HG03280 (cell line): ENCODE measurements at regions not wholly inside any gene's neighbourhood (a gene's known extent, or its start where the extent isn't known, plus 50 kb on each side); places are given as distances from the start of the nearest gene placed in this dataset.

Experiments
- ATAC-seq: cut with Tn5 transposase; IDR thresholded peaks from one replicate; pipeline ENCODE4 v1.9.1; 2021; ENCODE audit warnings: mild to moderate bottlenecking, moderate library complexity; ENCODE audit not compliant: unreplicated experiment

DNA sequence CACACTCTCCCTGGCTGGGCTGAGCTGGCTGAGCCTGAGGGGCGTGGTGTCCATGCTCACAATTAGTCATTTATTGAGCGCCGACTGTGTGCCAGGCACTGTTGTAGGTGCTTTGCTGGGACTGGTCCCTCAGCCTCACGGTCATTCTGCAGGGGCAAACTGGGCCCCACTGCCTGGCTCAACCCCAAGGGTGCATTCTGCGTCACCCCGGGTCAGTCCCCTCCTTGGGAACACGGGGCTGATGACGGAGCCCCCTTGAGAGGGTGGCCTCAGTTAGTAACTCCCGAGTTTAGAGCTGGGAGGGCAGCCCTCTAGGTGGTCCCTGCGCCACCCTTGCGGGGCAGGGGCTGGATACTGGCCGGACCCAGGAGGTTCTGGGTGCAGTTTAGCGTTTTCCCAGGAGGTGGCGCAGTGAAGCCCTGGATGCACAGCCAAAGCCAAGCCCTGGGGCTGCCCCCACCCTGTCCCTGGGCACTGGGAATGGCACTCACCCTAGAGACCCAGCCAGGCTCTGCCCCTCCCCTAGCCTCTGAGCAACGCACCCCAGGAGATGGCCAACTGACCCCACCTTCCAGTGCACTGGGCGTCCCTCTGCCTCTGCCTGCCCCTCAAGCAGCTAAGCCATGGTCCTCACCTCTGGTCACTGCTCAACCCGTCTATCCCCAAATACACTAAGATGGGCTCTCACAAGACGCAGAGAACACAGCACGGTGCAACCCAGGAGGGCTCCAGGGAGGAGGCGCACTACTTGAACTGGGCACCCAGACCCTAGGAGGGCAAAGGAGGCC lies 243.2 kb upstream of the GSE1 start:
- no peak for ATAC-seq

- ATAC-seq = no peak
Observed at GRCh38 chr16:85370543-85370880, 242.6 kb upstream of the GSE1 start.

- ATAC-seq = no peak
Observed at GRCh38 chr16:85370881-85371651, 242.1 kb upstream of the GSE1 start.

GRCh38 chr16:85371948-85372347 lies 241.2 kb upstream of the GSE1 start:
- no peak for ATAC-seq

DNA sequence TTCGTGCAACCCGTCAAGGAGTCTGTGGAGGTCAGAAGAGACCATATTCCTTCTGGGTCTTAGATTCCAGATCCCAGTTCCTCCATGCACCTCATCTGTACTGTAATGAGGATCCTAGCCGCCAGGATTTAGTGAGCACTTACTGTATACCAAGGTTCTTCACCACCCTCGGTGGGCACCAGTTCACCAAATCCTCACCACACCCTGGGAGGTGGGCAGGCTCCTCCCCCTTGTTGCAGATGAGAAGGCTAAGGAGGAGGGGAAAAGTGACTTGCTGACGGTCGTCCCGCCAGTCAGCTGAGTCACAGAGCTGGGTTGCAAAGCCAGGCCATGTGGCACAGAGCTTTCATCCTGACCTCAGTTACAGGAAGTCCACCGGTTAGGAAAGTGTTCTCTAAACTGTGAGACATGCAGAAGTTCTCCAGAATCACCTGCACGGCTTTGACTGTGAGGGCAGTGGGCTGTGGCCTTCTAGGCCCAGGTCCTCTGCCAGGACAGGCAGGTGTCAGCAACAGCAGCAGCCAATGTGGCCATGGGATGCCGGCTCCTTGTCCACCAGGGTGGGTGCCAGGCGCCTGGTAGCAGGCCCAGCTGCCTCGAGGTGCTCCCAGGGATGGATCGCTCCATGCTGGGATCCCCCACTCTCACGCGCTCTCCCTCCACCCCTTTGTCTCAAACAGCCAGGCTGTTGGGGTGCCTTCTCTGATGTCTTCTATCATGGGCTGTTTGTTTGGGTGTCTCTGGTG lies 240.3 kb upstream of the GSE1 start:
- ATAC-seq = no peak

DNA sequence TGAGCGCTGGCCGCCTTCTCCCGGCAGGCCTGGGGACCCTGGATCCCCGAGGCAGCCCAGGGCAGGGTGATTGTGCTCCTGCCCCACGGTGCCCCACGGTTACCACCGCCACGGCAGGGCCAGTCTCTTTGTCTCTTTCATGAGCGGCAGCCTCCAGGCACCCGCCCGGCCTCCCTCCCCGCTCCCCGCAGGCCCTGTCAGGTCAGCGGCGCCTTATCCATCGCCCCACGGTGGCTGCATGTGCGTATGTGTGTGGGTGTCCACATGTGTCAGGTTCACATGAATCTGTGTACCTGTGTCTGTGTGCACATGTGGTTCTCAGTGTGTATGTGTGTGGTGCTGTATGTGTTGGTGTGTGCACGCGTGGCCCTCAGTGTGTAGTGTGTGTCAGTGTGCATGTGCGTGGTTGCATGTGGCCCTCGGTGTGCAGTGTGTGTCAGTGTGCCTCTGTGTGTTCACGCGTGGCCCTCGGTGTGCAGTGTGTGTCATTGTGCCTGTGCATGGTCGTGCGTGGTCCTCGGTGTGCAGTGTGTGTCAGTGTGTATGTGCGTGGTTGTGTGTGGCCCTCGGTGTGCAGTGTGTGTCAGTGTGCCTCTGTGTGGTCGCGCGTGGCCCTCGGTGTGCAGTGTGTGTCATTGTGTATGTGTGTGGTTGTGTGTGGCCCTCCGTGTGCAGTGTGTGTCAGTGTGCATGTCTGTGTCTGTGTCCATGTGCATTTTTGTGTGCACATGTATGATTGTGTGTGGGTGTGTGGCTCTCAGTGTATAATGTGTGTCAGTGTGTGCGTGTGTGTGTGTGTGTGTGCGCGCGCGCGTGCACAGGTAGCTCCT lies 239.2 kb upstream of the GSE1 start:
- no peak for ATAC-seq

DNA sequence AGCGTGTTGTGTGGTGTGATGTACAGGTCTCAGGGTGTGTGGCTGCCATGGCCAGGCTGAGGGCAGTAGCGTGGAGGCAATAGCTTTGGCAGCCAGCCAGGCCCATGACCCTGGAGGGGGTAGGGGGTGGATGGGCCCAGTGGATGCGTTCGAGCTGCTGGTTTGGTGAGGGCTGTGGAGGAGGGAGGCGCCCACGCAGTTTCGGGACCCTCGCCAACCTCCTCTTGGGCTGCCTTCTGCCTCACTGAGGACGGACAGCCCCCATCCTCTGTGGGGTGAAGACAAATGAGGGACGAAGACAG lies 238.6 kb upstream of the GSE1 start:
- no peak for ATAC-seq

DNA sequence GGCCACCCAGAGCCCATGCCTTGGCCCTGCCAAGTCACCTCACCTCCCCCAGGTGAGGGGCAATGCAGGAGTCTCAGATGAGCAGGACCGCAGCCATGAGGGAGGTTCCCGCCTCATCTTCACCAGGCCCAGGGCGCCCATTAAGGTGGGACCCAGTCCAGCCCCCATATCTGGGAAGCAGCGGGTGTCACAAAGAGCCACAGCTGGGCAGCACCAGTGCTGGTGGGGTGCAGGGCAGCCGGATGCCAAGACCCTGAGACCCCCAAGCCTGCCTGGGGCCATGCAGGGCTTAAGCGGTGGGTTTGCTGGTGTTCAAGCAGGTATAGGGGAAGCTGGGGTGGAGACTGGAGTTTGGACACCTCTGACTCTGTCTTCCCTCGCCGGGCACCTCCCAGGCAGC lies 237.8 kb upstream of the GSE1 start:
- no peak for ATAC-seq

GRCh38 chr16:85376292-85377095 lies 236.6 kb upstream of the GSE1 start:
- no peak for ATAC-seq

GRCh38 chr16:85377388-85378144 lies 235.6 kb upstream of the GSE1 start:
- no peak for ATAC-seq

- no peak for ATAC-seq
Observed at GRCh38 chr16:85378145-85379040, 234.7 kb upstream of the GSE1 start.

DNA sequence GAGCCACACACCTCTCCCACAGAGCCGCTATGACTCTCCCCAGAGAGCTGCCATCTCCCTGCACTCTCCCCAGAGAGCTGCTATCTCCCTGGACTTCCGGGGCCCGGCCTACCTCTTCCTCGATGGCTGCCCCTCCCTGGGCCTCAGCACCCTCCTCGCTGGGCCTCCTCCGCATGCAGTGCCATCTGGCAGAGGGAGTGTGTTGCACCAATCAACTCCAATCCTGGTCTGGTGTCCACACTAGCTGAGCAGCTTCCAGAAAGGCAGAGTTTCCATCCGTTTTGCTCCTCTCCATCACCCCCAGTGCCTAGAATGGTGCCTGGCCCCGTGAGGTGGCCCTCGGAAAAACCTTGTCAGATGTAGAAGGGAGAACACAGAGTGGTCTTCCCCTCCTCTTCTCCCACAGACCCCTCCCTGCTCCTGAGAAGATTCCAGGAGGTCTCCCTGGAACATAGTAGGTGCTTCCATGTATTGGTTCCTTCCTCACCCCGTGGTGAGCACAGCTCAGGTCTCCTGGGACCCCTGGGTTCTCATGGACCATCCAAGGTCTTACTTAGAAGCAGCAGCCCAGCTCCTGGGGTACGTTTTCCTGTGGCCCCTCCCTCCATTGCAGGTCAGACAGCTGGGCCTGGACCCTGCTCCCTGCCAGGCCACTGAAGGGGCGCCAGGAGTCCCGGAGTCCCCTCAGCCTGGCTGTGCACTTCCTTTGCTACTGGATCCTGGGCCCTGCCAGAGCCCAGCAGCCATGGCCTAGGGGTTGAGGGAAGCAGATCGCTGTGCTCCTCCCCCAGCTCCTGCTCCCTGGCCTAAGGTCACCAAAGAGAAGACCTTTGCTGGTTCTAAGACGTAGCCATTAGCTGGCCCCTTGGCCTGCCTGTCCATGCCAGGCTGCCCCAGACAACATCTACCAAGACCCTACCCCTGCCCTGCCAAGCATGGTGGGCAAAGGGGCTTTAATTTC lies 233.8 kb upstream of the GSE1 start:
- ATAC-seq = no peak

- no peak for ATAC-seq
Observed at GRCh38 chr16:85380002-85380395, 233.1 kb upstream of the GSE1 start.

- no peak for ATAC-seq
Observed at GRCh38 chr16:85380905-85381737, 232.0 kb upstream of the GSE1 start.

- no peak for ATAC-seq
Observed at GRCh38 chr16:85381738-85382592, 231.2 kb upstream of the GSE1 start.

- ATAC-seq = no peak
Observed at GRCh38 chr16:85382717-85383118, 230.4 kb upstream of the GSE1 start.
